ENCODE measurements at regions not wholly inside any gene's neighbourhood (a gene's known extent, or its start where the extent isn't known, plus 50 kb on each side); places are given as distances from the start of the nearest gene placed in this dataset.

GRCh38 chr6:23561732-23562131 lies 564.3 kb upstream of the NRSN1 start:
- Histone ChIP-seq H3K27me3 (replicated peaks in 1 of 7) (no peaks in the 10 kb centered on the region), H3K9me3 (peaks cover 0 to 29% (median 18%) of the 10 kb centered on the region in 8 donors), H3K27ac (no peak overlapping the region), H3K4me1 (no peaks in the 10 kb centered on the region), H3K4me3 (no peak overlapping the region), H3K36me3 (no peaks in the 10 kb centered on the region)
- TF ChIP-seq POLR2A (IDR thresholded peaks at IDR 0.05) = no peak
- no peak for TF ChIP-seq CTCF (IDR thresholded peaks at IDR 0.05 in 8 of 11, conservative IDR thresholded peaks at IDR 0.05 in 3 of 11)
- TF ChIP-seq POLR2AphosphoS5 (IDR thresholded peaks at IDR 0.05) = no peak
- intact Hi-C loops (cut with DNase I; ENCODE audit: low total_unique reads) = no loop called here
- DNase-seq = no peak
- WGBS, 5 donors = 91 to 100% (median 96%) methylated on average over 1 of the region's 1 CpG

GRCh38 chr6:23562554-23562953 lies 563.5 kb upstream of the NRSN1 start:
- Histone ChIP-seq H3K9me3 (peaks cover 0 to 29% (median 18%) of the 10 kb centered on the region in 8 donors), H3K27me3 (replicated peaks in 1 of 7) (no peaks in the 10 kb centered on the region), H3K4me3 (no peak overlapping the region), H3K27ac (no peak overlapping the region), H3K36me3 (no peaks in the 10 kb centered on the region), H3K4me1 (no peaks in the 10 kb centered on the region)
- intact Hi-C loops (cut with DNase I; ENCODE audit: low total_unique reads) = no loop called here
- TF ChIP-seq POLR2AphosphoS5 (IDR thresholded peaks at IDR 0.05) = no peak
- no peak for TF ChIP-seq POLR2A (IDR thresholded peaks at IDR 0.05)
- DNase-seq = no peak
- 50 to 88% (median 80%) methylated on average over 3 of the region's 3 CpGs for WGBS, 5 donors

GRCh38 chr6:23563323-23563722 lies 562.7 kb upstream of the NRSN1 start:
- H3K36me3 ChIP-seq = no peaks in the 10 kb centered on the region
- DNase-seq = no peak
- WGBS, 5 donors = 68 to 83% (median 79%) methylated on average over 3 of the region's 3 CpGs
- peaks cover 0 to 29% (median 18%) of the 10 kb centered on the region in 8 donors for H3K9me3 ChIP-seq
- H3K4me1 ChIP-seq = no peaks in the 10 kb centered on the region
- no peak overlapping the region for H3K27ac ChIP-seq
- no peak overlapping the region for H3K4me3 ChIP-seq
- intact Hi-C loops (cut with DNase I; ENCODE audit: low total_unique reads) = no loop called here
- TF ChIP-seq POLR2A (IDR thresholded peaks at IDR 0.05) (no peak), CTCF (IDR thresholded peaks at IDR 0.05 in 8 of 11, conservative IDR thresholded peaks at IDR 0.05 in 3 of 11) (no peak), POLR2AphosphoS5 (IDR thresholded peaks at IDR 0.05) (no peak)
- H3K27me3 ChIP-seq (replicated peaks in 1 of 7) = no peaks in the 10 kb centered on the region

- TF ChIP-seq CTCF (IDR thresholded peaks at IDR 0.05 in 8 of 11, conservative IDR thresholded peaks at IDR 0.05 in 3 of 11) = no peak
- TF ChIP-seq POLR2A (IDR thresholded peaks at IDR 0.05) = no peak
- no peak for TF ChIP-seq POLR2AphosphoS5 (IDR thresholded peaks at IDR 0.05)
- Histone ChIP-seq H3K27ac (no peak overlapping the region), H3K27me3 (replicated peaks in 1 of 7) (no peaks in the 10 kb centered on the region), H3K36me3 (no peaks in the 10 kb centered on the region), H3K4me1 (no peaks in the 10 kb centered on the region), H3K4me3 (no peak overlapping the region), H3K9me3 (peaks cover 0 to 24% (median 15%) of the 10 kb centered on the region in 8 donors)
- WGBS, 5 donors = 80 to 94% (median 84%) methylated on average over 4 of the region's 4 CpGs
- DNase-seq = no peak
- intact Hi-C loops (cut with DNase I; ENCODE audit: low total_unique reads) = no loop called here
These were observed 559.6 kb upstream of the NRSN1 start for GRCh38 chr6:23566418-23566817.

GRCh38 chr6:23568292-23568691 lies 557.7 kb upstream of the NRSN1 start:
- Histone ChIP-seq H3K4me1 (no peaks in the 10 kb centered on the region), H3K4me3 (no peak overlapping the region), H3K27me3 (replicated peaks in 1 of 7) (no peaks in the 10 kb centered on the region), H3K36me3 (no peaks in the 10 kb centered on the region), H3K27ac (no peak overlapping the region), H3K9me3 (peaks cover 0 to 25% (median 9%) of the 10 kb centered on the region in 8 donors)
- 72 to 91% (median 86%) methylated on average over 1 of the region's 1 CpG for WGBS, 5 donors
- intact Hi-C loops (cut with DNase I; ENCODE audit: low total_unique reads) = no loop called here
- no peak for DNase-seq
- TF ChIP-seq CTCF (IDR thresholded peaks at IDR 0.05 in 8 of 11, conservative IDR thresholded peaks at IDR 0.05 in 3 of 11) (no peak), POLR2A (IDR thresholded peaks at IDR 0.05) (no peak), POLR2AphosphoS5 (IDR thresholded peaks at IDR 0.05) (no peak)
